ENCODE measurements at regions not wholly inside any gene's neighbourhood (a gene's known extent, or its start where the extent isn't known, plus 50 kb on each side); places are given as distances from the start of the nearest gene placed in this dataset.

DNA sequence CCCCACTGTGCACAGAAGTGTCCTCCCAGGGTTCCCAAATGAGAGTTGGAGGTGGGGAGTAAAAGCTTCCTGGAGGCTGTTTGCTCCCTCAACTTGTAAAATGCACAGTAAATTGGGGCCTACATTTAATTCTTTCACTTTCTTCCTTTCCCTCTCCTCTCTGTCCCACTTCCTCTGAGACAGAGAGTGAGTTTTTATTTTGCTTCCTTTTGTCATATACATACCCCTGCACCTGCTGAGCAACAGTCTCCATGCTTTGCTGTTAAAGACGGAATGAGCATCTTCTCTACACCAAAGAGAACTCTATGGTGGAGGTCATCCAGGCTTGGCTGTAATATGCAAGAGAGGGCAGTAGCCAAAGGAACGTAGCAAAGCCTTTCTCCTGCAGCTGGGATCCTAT lies 79.3 kb upstream of the VAV3 start:
- TF ChIP-seq, protein P1, sequence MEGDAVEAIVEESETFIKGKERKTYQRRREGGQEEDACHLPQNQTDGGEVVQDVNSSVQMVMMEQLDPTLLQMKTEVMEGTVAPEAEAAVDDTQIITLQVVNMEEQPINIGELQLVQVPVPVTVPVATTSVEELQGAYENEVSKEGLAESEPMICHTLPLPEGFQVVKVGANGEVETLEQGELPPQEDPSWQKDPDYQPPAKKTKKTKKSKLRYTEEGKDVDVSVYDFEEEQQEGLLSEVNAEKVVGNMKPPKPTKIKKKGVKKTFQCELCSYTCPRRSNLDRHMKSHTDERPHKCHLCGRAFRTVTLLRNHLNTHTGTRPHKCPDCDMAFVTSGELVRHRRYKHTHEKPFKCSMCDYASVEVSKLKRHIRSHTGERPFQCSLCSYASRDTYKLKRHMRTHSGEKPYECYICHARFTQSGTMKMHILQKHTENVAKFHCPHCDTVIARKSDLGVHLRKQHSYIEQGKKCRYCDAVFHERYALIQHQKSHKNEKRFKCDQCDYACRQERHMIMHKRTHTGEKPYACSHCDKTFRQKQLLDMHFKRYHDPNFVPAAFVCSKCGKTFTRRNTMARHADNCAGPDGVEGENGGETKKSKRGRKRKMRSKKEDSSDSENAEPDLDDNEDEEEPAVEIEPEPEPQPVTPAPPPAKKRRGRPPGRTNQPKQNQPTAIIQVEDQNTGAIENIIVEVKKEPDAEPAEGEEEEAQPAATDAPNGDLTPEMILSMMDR (IDR thresholded peaks at IDR 0.05), result no peak
- Histone ChIP-seq H3K27me3 (ENCODE audit: control insufficient read depth in 2 of 2, insufficient read depth in 2 of 2, low read length in 2 of 2) (no peaks in the 10 kb centered on the region), H4K20me1 (ENCODE audit: insufficient read depth, low read length) (no peaks in the 10 kb centered on the region), H3K79me2 (ENCODE audit: insufficient read depth, low read length) (no peaks in the 10 kb centered on the region), H3K27ac (ENCODE audit: low read depth in 1 of 2, low read length in 2 of 2) (peak overlapping the region in 1 of 2 donors; percentile 28), H2AFZ (ENCODE audit: insufficient read depth, low read depth, low read length, poor library complexity, severe bottlenecking) (peak overlapping the region; percentile 14), H3K4me1 (ENCODE audit: control insufficient read depth in 1 of 2, insufficient read depth in 2 of 2, low read length in 2 of 2) (peaks cover 31 to 40% of the 10 kb centered on the region in 2 donors), H3K36me3 (replicated peaks in 1 of 2; ENCODE audit: control insufficient read depth in 1 of 2, insufficient read depth in 2 of 2, low read length in 2 of 2) (no peaks in the 10 kb centered on the region), H3K4me3 (replicated peaks in 1 of 3; ENCODE audit: low read depth in 2 of 3, low read length in 3 of 3) (no peak overlapping the region), H3K9me3 (replicated peaks in 1 of 2; ENCODE audit: control insufficient read depth in 1 of 2, insufficient read depth in 1 of 2, low read length in 2 of 2) (no peaks in the 10 kb centered on the region), H3K4me2 (replicated peaks; ENCODE audit: extremely low read depth, low read length, poor library complexity, severe bottlenecking) (no peak overlapping the region), H3K9ac (ENCODE audit: insufficient read depth, low read length, poor library complexity, severe bottlenecking) (no peak overlapping the region)
- H3K27me3 Mint-ChIP-seq (ENCODE audit: low read depth in 3 of 3), result peaks cover 0 to 3% (median 2%) of the 10 kb centered on the region in 3 donors
- 100% methylated on average over 1 of the region's 2 CpGs for WGBS (ENCODE audit: insufficient coverage)
- no peak for DNase-seq
- H3K27ac Mint-ChIP-seq, result peak overlapping the region in 3 of 7 donors; percentile 62 to 87 (median 81)
- peaks cover 0 to 6% (median 5%) of the 10 kb centered on the region in 7 donors for H3K9me3 Mint-ChIP-seq
- H3K4me3 Mint-ChIP-seq, result no peak overlapping the region
- H3K36me3 Mint-ChIP-seq, result peaks cover 3 to 10% of the 10 kb centered on the region in 2 donors
- peaks cover 64% of the 10 kb centered on the region for H3K4me1 Mint-ChIP-seq
- intact Hi-C loops (cut with micrococcal nuclease), result loop anchor here in 1 of 2 donors (10.0 kb wide), 2 partner anchors 170 to 260 kb away; no protein-coding TSS in a partner anchor

DNA sequence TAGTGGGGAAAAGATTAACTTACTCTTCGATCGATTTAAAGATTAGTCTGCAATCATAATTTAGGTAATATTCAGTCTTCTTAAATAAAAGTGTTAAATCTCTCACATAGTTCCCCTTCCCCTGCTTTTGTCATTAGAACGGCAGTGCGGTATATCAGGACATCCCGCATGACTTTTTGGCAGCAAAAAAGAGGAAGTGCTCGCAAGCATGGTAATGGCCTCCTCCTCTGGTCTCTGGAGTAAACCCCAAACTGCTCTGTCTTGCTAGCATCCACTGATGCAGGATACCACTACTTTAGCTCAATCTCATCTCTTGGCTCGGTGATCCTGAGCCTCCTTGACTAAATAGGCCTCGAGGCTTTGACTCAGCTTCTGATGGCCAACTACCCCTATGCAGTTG lies 78.7 kb upstream of the VAV3 start:
- H3K4me1 Mint-ChIP-seq, result peaks cover 63% of the 10 kb centered on the region

More for the DNA sequence above, 78.7 kb upstream of the VAV3 start:
- Histone ChIP-seq H3K4me3 (replicated peaks in 1 of 3; ENCODE audit: low read depth in 2 of 3, low read length in 3 of 3) (no peak overlapping the region), H3K9me3 (replicated peaks in 1 of 2; ENCODE audit: control insufficient read depth in 1 of 2, insufficient read depth in 1 of 2, low read length in 2 of 2) (no peaks in the 10 kb centered on the region), H3K4me2 (replicated peaks; ENCODE audit: extremely low read depth, low read length, poor library complexity, severe bottlenecking) (no peak overlapping the region), H3K27me3 (ENCODE audit: control insufficient read depth in 2 of 2, insufficient read depth in 2 of 2, low read length in 2 of 2) (no peaks in the 10 kb centered on the region), H2AFZ (ENCODE audit: insufficient read depth, low read depth, low read length, poor library complexity, severe bottlenecking) (peak overlapping the region; percentile 14), H3K36me3 (replicated peaks in 1 of 2; ENCODE audit: control insufficient read depth in 1 of 2, insufficient read depth in 2 of 2, low read length in 2 of 2) (no peaks in the 10 kb centered on the region), H3K9ac (ENCODE audit: insufficient read depth, low read length, poor library complexity, severe bottlenecking) (no peak overlapping the region), H3K27ac (ENCODE audit: low read depth in 1 of 2, low read length in 2 of 2) (peak overlapping the region in 1 of 2 donors; percentile 28), H3K4me1 (ENCODE audit: control insufficient read depth in 1 of 2, insufficient read depth in 2 of 2, low read length in 2 of 2) (peaks cover 27 to 39% of the 10 kb centered on the region in 2 donors), H4K20me1 (ENCODE audit: insufficient read depth, low read length) (no peaks in the 10 kb centered on the region), H3K79me2 (ENCODE audit: insufficient read depth, low read length) (no peaks in the 10 kb centered on the region)
- 13% methylated on average over 5 of the region's 8 CpGs for WGBS (ENCODE audit: insufficient coverage)
- DNase-seq, result peak; percentile 67 to 81 (median 78)
- H3K9me3 Mint-ChIP-seq, result peaks cover 0 to 5% (median 2%) of the 10 kb centered on the region in 7 donors
- no peak overlapping the region for H3K4me3 Mint-ChIP-seq
- H3K27me3 Mint-ChIP-seq (ENCODE audit: low read depth in 3 of 3), result peaks cover 0 to 3% (median 2%) of the 10 kb centered on the region in 3 donors
- intact Hi-C loops (cut with micrococcal nuclease), result loop anchor here in 1 of 2 donors (10.0 kb wide), 2 partner anchors 169 to 259 kb away; no protein-coding TSS in a partner anchor
- peak overlapping the region in 6 of 7 donors; percentile 12 to 87 (median 44) for H3K27ac Mint-ChIP-seq
- TF ChIP-seq, protein P1 (IDR thresholded peaks at IDR 0.05), result no peak
- H3K36me3 Mint-ChIP-seq, result peaks cover 3 to 10% of the 10 kb centered on the region in 2 donors

Measured in CD14-positive monocyte (primary cell).